HAP-1 (cell line): ENCODE measurements at regions not wholly inside any gene's neighbourhood (a gene's known extent, or its start where the extent isn't known, plus 50 kb on each side); places are given as distances from the start of the nearest gene placed in this dataset.

Source experiments
- DNase-seq, 2 experiments: peaks; one replicate each; pipeline ENCODE4 v3.0.0-alpha.2; 2016 to 2020; ENCODE audit warnings: low spot score in 2 of 2
- H3K27me3 ChIP-seq: fragments of 250-450 bp; sonication (Bioruptor Pico); 2 replicates; pipeline ENCODE4 v1.5.1; 2020; ENCODE audit warnings: low read depth, mild to moderate bottlenecking, moderate library complexity
- H3K36me3 ChIP-seq: fragments of 250-450 bp; sonication (Bioruptor Pico); replicated peaks from 2 replicates; pipeline ENCODE4 v1.5.1; 2020; ENCODE audit warnings: mild to moderate bottlenecking
- H3K4me1 ChIP-seq: fragments of 250-450 bp; sonication (Bioruptor Pico); 2 replicates; pipeline ENCODE4 v1.5.1; 2020; ENCODE audit warnings: mild to moderate bottlenecking
- H3K4me3 ChIP-seq: fragments of 250-450 bp; sonication (Bioruptor Pico); 2 replicates; pipeline ENCODE4 v1.5.1; 2020; ENCODE audit warnings: mild to moderate bottlenecking, moderate library complexity
- H3K9me3 ChIP-seq: fragments of 250-450 bp; sonication (Bioruptor Pico); 2 replicates; pipeline ENCODE4 v1.5.1; 2020; ENCODE audit warnings: mild to moderate bottlenecking, moderate library complexity
- in situ Hi-C: fragments of 300-500 bp; cut with MboI; formaldehyde crosslinking; loops from 3 replicates; pipeline ENCODE4 v1.14.3; 2020; ENCODE audit warnings: low sequenced_read_pairs, inconsistent platforms, mixed read lengths

- DNase-seq, result no peak
- no peaks in the 10 kb centered on the region for H3K27me3 ChIP-seq
- no peaks in the 10 kb centered on the region for H3K36me3 ChIP-seq
- H3K9me3 ChIP-seq, result no peaks in the 10 kb centered on the region
- H3K4me3 ChIP-seq, result no peak overlapping the region
- H3K4me1 ChIP-seq, result no peaks in the 10 kb centered on the region
- in situ Hi-C loops, result no loop called here
Measured at GRCh38 chr11:26070714-26071380, 261.1 kb upstream of the ANO3 start.

- Histone ChIP-seq H3K9me3 (no peaks in the 10 kb centered on the region), H3K27me3 (no peaks in the 10 kb centered on the region), H3K4me1 (no peaks in the 10 kb centered on the region), H3K36me3 (no peaks in the 10 kb centered on the region), H3K4me3 (no peak overlapping the region)
- in situ Hi-C loops, result no loop called here
- DNase-seq, result no peak
Measured at GRCh38 chr11:26072614-26073153, 259.2 kb upstream of the ANO3 start.

GRCh38 chr11:26073646-26074045, 258.3 kb upstream of the ANO3 start:
- Histone ChIP-seq H3K4me1 (no peaks in the 10 kb centered on the region), H3K4me3 (no peak overlapping the region), H3K9me3 (no peaks in the 10 kb centered on the region), H3K27me3 (0 out of 2 replicates have a peak, but pooled peaks cover 3% of the 10 kb centered on the region), H3K36me3 (no peaks in the 10 kb centered on the region)
- DNase-seq, result no peak
- in situ Hi-C loops, result no loop called here

GRCh38 chr11:26076233-26076990, 255.5 kb upstream of the ANO3 start:
- in situ Hi-C loops, result no loop called here

GRCh38 chr11:26078231-26078821, 253.6 kb upstream of the ANO3 start:
- in situ Hi-C loops, result no loop called here
- no peak for DNase-seq
- Histone ChIP-seq H3K4me3 (no peak overlapping the region), H3K36me3 (no peaks in the 10 kb centered on the region), H3K27me3 (0 out of 2 replicates have a peak, but pooled peaks cover 3% of the 10 kb centered on the region), H3K9me3 (no peaks in the 10 kb centered on the region), H3K4me1 (no peaks in the 10 kb centered on the region)

More at GRCh38 chr11:26076233-26076990, 255.5 kb upstream of the ANO3 start:
- Histone ChIP-seq H3K4me1 (no peaks in the 10 kb centered on the region), H3K27me3 (0 out of 2 replicates have a peak, but pooled peaks cover 3% of the 10 kb centered on the region), H3K4me3 (no peak overlapping the region), H3K36me3 (no peaks in the 10 kb centered on the region), H3K9me3 (no peaks in the 10 kb centered on the region)
- DNase-seq, result no peak

DNA sequence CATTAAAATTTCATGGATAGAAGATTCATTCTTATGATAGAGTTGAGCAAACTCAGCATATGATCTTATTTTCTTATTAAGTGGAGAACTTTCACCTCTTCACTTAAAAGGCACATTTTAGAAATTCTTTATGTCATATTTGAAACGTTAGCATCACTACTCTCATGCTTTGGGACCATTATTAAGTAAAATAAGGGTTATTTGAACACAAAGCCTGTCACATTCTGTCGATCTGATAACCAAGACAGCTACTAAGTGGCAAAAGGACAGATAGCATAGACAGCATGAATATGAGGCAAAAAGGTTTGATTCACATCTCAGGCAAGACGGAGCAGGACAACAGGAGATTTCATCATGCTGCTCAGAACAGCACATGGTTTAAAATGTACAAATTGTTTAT, 247.6 kb upstream of the ANO3 start:
- H3K4me1 ChIP-seq, result no peaks in the 10 kb centered on the region

GRCh38 chr11:26086028-26086427, 245.9 kb upstream of the ANO3 start:
- H3K4me1 ChIP-seq, result no peaks in the 10 kb centered on the region
- H3K36me3 ChIP-seq, result no peaks in the 10 kb centered on the region
- in situ Hi-C loops, result no loop called here
- no peak overlapping the region for H3K4me3 ChIP-seq
- no peak for DNase-seq
- no peaks in the 10 kb centered on the region for H3K27me3 ChIP-seq
- H3K9me3 ChIP-seq, result no peaks in the 10 kb centered on the region

More for the DNA sequence above, 247.6 kb upstream of the ANO3 start:
- Histone ChIP-seq H3K9me3 (no peaks in the 10 kb centered on the region), H3K36me3 (no peaks in the 10 kb centered on the region), H3K27me3 (no peaks in the 10 kb centered on the region), H3K4me3 (no peak overlapping the region)
- DNase-seq, result no peak
- in situ Hi-C loops, result no loop called here

GRCh38 chr11:26087120-26087935, 244.6 kb upstream of the ANO3 start:
- in situ Hi-C loops, result no loop called here
- DNase-seq, result no peak
- H3K36me3 ChIP-seq, result no peaks in the 10 kb centered on the region
- no peak overlapping the region for H3K4me3 ChIP-seq
- no peaks in the 10 kb centered on the region for H3K9me3 ChIP-seq
- H3K4me1 ChIP-seq, result no peaks in the 10 kb centered on the region
- peaks cover 2% of the 10 kb centered on the region; the same call in 1 of the 2 replicates for H3K27me3 ChIP-seq

GRCh38 chr11:26088391-26088790, 243.5 kb upstream of the ANO3 start:
- Histone ChIP-seq H3K4me3 (no peak overlapping the region), H3K27me3 (peaks cover 2% of the 10 kb centered on the region; the same call in 1 of the 2 replicates), H3K36me3 (no peaks in the 10 kb centered on the region), H3K4me1 (no peaks in the 10 kb centered on the region), H3K9me3 (no peaks in the 10 kb centered on the region)
- DNase-seq, result no peak
- in situ Hi-C loops, result no loop called here

- H3K4me1 ChIP-seq, result no peaks in the 10 kb centered on the region
- H3K9me3 ChIP-seq, result no peaks in the 10 kb centered on the region
- no peak for DNase-seq
- peaks cover 2% of the 10 kb centered on the region; the same call in 1 of the 2 replicates for H3K27me3 ChIP-seq
- H3K36me3 ChIP-seq, result no peaks in the 10 kb centered on the region
- H3K4me3 ChIP-seq, result no peak overlapping the region
- in situ Hi-C loops, result no loop called here
Measured at GRCh38 chr11:26090651-26091050, 241.3 kb upstream of the ANO3 start.

GRCh38 chr11:26093206-26093605, 238.7 kb upstream of the ANO3 start:
- Histone ChIP-seq H3K27me3 (peaks cover 2% of the 10 kb centered on the region; the same call in 1 of the 2 replicates), H3K4me1 (no peaks in the 10 kb centered on the region), H3K4me3 (no peak overlapping the region), H3K9me3 (no peaks in the 10 kb centered on the region), H3K36me3 (no peaks in the 10 kb centered on the region)
- in situ Hi-C loops, result no loop called here
- no peak for DNase-seq

- Histone ChIP-seq H3K27me3 (peaks cover 2% of the 10 kb centered on the region; the same call in 1 of the 2 replicates), H3K4me1 (no peaks in the 10 kb centered on the region), H3K4me3 (no peak overlapping the region), H3K36me3 (no peaks in the 10 kb centered on the region), H3K9me3 (no peaks in the 10 kb centered on the region)
- in situ Hi-C loops, result no loop called here
- DNase-seq, result no peak
Measured at GRCh38 chr11:26095340-26095739, 236.6 kb upstream of the ANO3 start.

DNA sequence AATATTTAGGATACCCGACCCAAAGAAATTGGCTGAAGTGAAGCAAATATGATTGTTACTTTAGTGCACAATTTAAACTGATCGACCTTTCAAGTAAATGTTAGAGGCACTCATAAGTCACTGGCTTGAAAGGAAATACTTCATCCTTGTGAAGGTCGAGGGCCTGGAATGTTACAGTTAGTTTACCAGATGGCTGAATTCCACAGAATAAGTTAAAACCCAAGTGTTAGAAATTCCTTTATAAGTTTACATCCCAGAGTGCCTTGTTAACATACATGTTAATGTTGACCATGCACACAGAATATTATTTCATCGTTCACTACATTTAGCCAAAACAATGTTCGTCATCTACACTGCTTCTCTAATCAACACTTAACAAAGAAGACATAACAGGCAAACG, 235.5 kb upstream of the ANO3 start:
- in situ Hi-C loops, result no loop called here
- no peaks in the 10 kb centered on the region for H3K9me3 ChIP-seq
- no peaks in the 10 kb centered on the region for H3K4me1 ChIP-seq
- no peak for DNase-seq
- H3K4me3 ChIP-seq, result no peak overlapping the region
- peaks cover 2% of the 10 kb centered on the region; the same call in 1 of the 2 replicates for H3K27me3 ChIP-seq
- H3K36me3 ChIP-seq, result no peaks in the 10 kb centered on the region
